HG02571 (cell line): ENCODE measurements at regions not wholly inside any gene's neighbourhood (a gene's known extent, or its start where the extent isn't known, plus 50 kb on each side); places are given as distances from the start of the nearest gene placed in this dataset.

Source experiments
- ATAC-seq: cut with Tn5 transposase; IDR thresholded peaks from one replicate; pipeline ENCODE4 v1.9.1; 2021; ENCODE audit warnings: mild to moderate bottlenecking, moderate library complexity; ENCODE audit not compliant: unreplicated experiment

GRCh38 chr14:98288825-98289224, 983.2 kb downstream of the BCL11B start:
- ATAC-seq: no peak

- ATAC-seq: no peak
Measured at GRCh38 chr14:98290596-98290995, 981.4 kb downstream of the BCL11B start.

DNA sequence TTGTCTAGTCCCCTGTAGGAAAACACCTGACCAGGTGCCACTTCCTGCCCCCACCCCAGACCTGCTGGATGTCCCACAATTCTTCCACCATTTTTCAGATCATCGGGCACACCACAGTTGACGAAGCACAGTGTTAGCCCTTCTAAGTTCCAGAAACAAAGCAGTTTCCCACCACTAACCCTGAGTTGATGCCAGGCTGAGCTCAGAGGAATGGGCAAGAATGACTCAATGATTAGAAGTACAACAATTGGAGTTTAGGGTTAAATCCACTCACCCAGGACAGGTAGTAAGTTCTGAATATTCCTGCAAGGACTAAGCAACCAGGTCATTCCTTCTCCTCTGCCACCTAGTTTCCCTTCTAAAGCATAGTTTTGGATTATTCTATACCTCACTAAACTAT, 979.8 kb downstream of the BCL11B start:
- ATAC-seq: no peak

GRCh38 chr14:98293576-98293975, 978.4 kb downstream of the BCL11B start:
- no peak for ATAC-seq

GRCh38 chr14:98296895-98297294, 975.1 kb downstream of the BCL11B start:
- no peak for ATAC-seq

DNA sequence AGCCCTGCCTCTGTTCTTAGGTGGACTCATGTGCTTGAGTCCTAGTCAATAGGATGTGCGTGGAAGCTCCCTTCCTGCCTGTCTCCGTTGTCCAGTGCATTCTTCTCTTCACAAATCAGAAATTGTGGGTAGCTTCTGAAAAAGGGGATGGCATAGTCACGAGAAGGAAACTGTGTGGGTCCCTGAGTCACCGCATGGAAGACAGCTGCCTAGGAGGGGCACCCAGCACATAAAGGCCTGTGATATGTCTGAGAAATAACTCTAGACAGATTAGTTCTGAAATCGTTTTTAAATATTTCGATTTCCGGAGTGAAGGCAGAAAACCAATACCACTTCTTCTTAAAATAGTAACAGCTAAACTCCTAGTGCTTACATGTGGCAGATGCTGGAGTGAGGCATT, 974.4 kb downstream of the BCL11B start:
- no peak for ATAC-seq

DNA sequence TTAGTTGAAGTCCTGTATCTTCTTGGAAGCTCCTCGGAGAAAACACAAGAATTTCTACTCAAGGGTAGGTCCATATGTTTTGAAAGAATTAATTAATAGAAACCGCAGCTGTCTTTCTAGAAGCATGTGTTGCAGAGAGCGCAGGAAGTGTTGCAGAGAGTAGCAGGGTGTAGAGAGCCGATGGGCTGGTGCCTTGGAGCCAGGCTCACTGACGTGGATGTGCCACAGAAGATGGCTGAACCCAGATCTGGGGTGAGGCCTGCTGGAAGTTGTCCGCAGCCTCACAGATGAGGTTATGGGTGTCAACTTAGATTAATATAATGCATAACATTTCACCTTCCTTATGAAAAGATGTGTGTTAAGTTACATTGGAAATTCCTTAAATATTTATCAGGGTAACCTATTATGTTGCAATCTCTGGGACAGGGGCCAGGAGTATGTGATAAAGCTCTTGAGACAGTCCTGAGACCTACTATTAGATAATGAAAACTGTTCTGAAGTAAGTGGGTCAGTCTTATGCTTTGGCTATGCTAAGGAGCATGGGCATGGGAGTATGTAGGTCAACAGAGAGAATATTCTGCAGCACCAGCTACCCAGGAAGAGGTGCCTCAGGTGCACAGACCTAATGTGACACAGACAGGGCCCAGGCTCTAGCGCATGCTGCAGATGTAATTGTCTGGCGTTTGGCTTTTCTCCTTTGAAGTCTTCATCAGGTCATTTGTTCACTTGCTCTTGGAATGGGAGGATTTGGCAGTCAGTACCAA, 973.3 kb downstream of the BCL11B start:
- no peak for ATAC-seq

- no peak for ATAC-seq
Measured at GRCh38 chr14:98301681-98302080, 970.3 kb downstream of the BCL11B start.

- no peak for ATAC-seq
Measured at GRCh38 chr14:98304574-98304973, 967.4 kb downstream of the BCL11B start.

DNA sequence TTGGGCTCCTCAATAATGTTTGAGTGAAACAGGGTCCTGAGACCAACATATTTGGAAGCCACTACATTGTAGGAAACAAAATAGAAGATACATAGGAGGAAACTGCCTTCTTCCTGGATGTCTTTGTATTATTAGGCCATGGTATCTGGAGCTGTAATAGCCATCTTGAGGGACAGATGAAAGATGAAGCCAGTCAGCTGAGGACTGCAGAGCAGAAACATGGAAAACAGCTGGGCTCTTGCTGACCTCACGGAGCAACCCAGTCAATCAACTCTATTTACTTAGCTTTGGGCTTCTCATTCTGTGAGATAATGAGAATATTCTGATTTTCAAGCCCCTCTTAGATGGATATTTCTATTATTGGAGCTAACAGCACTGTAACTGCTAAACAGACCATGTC, 962.4 kb downstream of the BCL11B start:
- ATAC-seq: no peak

- ATAC-seq: no peak
Measured at GRCh38 chr14:98312006-98312405, 960.0 kb downstream of the BCL11B start.

GRCh38 chr14:98321841-98322240, 950.2 kb downstream of the BCL11B start:
- ATAC-seq: no peak

- no peak for ATAC-seq
Measured at GRCh38 chr14:98323836-98324235, 948.2 kb downstream of the BCL11B start.

- no peak for ATAC-seq
Measured at GRCh38 chr14:98325761-98326160, 946.2 kb downstream of the BCL11B start.

DNA sequence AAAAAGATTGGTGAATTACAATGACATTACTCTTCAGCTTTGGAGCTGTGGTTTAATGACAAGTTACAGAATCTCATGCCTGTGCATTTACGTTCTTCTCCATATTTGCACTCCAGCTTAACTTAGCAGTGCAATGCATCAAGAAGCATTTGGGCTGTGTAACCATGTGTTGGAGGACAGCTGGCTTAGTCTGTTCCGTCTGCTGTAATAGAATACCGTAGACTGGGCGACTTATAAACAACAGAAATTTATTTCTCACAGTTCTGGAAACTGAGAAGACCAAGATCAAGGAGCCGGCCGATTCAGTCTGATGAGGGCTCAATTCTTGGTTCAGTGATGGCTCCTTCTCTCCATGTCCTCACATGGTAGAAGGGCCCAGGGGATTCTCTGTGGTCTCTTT, 943.5 kb downstream of the BCL11B start:
- no peak for ATAC-seq

GRCh38 chr14:98334186-98334585, 937.8 kb downstream of the BCL11B start:
- no peak for ATAC-seq

DNA sequence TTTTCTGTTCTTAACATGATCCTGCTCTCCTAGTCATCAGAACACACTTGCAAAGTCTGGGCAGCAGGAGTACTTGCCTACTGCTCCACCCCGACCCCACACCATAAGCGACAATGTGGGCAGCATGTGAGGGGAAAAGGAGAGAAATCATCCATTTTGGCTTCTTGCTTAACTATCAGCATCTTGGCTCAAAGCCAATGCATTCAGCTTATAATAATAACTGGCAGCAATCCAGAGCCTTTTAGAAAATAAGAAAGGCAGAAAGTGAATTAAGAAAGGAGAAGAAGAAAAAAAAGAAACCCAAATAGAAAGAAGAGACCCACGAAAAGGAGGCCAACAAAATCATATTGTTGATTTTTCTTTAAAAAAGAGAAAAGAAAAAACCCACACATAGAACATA, 930.8 kb downstream of the BCL11B start:
- ATAC-seq: no peak

- ATAC-seq: no peak
Measured at GRCh38 chr14:98345161-98345560, 926.8 kb downstream of the BCL11B start.

DNA sequence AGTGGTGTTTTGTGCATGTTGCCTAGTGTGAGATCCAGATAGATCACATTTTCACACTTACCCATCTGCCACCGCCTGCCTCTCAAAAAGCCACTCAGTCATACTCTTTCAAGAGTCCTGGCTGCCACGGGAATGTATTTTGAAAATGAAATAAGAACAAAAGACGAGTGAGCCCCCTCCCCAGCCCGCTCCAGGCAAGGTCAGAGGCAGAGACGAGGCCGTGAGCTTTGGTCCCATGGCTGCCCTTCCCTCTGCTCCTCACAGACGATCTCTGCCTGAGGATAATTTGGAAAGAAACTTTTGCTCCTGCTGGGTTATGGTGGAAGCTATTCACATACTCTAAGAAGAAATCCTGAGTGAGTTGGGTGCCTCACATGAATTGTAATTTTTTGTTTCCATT, 924.3 kb downstream of the BCL11B start:
- no peak for ATAC-seq

DNA sequence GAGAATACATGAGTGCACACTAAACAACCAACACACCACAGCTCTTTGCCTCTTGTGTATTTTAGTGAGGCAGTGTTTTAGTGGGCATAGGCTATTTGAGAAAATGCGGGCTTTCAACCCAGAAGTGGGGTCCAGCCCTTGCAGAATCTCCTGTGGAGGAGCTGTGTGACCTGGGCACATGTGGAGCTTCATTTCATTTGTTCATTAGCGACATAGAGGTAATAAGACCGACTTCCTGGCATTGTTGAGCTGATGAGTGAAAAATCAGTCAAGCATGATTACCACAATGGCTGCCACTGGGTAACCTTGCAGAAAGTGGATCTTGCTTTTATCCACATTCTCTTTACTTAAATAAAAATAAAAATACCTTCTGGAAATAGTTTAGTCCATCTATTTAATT, 923.5 kb downstream of the BCL11B start:
- no peak for ATAC-seq

DNA sequence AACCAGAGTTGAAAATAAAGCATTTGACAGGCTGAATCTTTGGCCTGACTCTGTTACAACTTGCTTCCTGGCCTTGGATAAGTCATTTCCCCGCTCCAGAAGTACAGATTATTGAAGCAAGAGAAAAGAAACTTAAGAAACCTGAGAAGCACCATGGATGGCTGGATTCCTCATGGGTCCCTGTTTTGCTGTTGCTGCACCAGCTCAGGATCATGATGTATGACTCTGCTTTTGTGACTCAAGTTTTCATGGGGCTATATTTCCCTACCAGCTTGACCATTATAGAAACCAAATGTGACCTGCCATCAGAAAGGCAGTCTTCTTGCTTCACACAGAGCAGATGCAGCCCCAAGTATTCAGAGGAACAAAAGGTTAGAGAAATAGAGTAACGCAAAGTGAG, 921.8 kb downstream of the BCL11B start:
- no peak for ATAC-seq

DNA sequence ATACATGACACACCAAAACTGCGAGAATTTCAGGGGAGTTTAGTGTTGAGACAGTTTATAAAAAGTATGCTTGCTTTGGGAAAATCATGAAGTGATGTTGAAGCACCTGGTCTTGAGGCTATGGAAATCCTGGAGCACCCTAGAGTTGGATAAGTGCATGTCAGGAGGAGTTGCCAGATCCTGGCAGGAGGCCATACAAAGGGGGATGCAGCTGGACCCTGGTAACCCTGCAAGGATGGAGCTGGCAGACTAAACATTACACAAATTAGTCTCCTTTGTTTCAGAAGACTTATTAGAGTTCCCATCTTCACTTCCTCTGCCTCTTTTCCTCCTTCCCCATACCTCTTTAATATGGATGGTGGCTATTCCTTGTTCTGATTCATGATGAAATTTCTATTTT, 907.0 kb downstream of the BCL11B start:
- no peak for ATAC-seq

DNA sequence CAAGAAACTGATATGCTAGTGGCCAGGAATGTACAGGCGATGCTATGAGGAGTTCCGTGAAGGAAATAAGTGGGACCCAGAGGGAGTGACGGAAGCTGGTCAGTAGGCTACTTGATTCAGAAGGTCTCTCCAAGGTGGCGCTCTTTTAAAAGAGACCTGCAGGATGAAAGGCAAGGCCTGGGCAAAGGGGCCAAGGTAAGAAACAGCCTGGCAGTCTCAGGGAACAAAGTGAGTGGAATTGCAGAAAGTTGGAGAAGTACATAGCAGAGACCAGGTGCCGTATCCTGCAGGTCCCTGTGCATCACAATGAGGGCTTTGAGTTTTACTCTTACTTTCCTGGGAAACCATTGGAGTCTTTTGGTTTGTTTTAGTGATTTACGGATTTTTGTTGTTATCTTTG, 905.6 kb downstream of the BCL11B start:
- ATAC-seq: no peak
